GM23338 (cell line): ENCODE measurements at regions not wholly inside any gene's neighbourhood (a gene's known extent, or its start where the extent isn't known, plus 50 kb on each side); places are given as distances from the start of the nearest gene placed in this dataset.
A peak's percentile ranks its signal among the peaks of the same experiment; 100 is the strongest.

Experiments used
- ATAC-seq: fragments of 200-7000 bp; cut with Tn5 transposase; 3 replicates; pipeline ENCODE4 v1.9.1; 2020
- DNase-seq: peaks from one replicate; pipeline ENCODE4 v3.0.0-alpha.2; 2015; ENCODE audit warnings: low spot score
- H2AFZ ChIP-seq: fragments of 200-600 bp; sonication (generic); 2 replicates; pipeline ENCODE4 v1.8.0; 2016; ENCODE audit warnings: antibody characterized with exemption, mild to moderate bottlenecking, moderate library complexity
- H3F3A ChIP-seq: fragments of 200-600 bp; sonication (generic); replicated peaks from 2 replicates; pipeline ENCODE4 v1.8.0; 2017; ENCODE audit warnings: antibody characterized with exemption, mixed run types, low read depth
- H3K27ac ChIP-seq: fragments of 200-600 bp; sonication (generic); 2 replicates; pipeline ENCODE4 v1.6.1; 2016; ENCODE audit warnings: low read depth
- H3K27me3 ChIP-seq: fragments of 200-600 bp; sonication (generic); 2 replicates; pipeline ENCODE4 v1.8.0; 2016; ENCODE audit warnings: mild to moderate bottlenecking, mixed run types, moderate library complexity; ENCODE audit not compliant: insufficient read depth
- H3K36me3 ChIP-seq: fragments of 200-600 bp; sonication (generic); 2 replicates; pipeline ENCODE4 v1.8.0; 2016; ENCODE audit warnings: mild to moderate bottlenecking; ENCODE audit not compliant: insufficient read depth
- H3K4me1 ChIP-seq: fragments of 200-600 bp; sonication (generic); 2 replicates; pipeline ENCODE4 v1.8.0; 2016; ENCODE audit warnings: mild to moderate bottlenecking, moderate library complexity; ENCODE audit not compliant: insufficient read depth
- H3K4me2 ChIP-seq: fragments of 200-600 bp; sonication (generic); 2 replicates; pipeline ENCODE4 v1.7.1; 2017; ENCODE audit warnings: mixed run types
- H3K4me3 ChIP-seq: fragments of 200-600 bp; sonication (generic); 2 replicates; pipeline ENCODE4 v1.6.1; 2016; ENCODE audit warnings: mixed run types
- H3K79me2 ChIP-seq: fragments of 200-600 bp; sonication (generic); replicated peaks from 2 replicates; pipeline ENCODE4 v1.8.0; 2017; ENCODE audit warnings: mild to moderate bottlenecking; ENCODE audit not compliant: insufficient read depth
- H3K9me2 ChIP-seq: fragments of 200-600 bp; sonication (generic); 2 replicates; pipeline ENCODE4 v1.8.0; 2017; ENCODE audit not compliant: insufficient read depth
- H4K20me1 ChIP-seq: fragments of 200-600 bp; sonication (generic); replicated peaks from 2 replicates; pipeline ENCODE4 v1.8.0; 2017; ENCODE audit warnings: mild to moderate bottlenecking; ENCODE audit not compliant: insufficient read depth
- H3K27ac Mint-ChIP-seq: 2 replicates; pipeline ENCODE4 v1.8.0; 2020; ENCODE audit warnings: inconsistent platforms, mild to moderate bottlenecking, moderate library complexity, mixed read lengths
- H3K27me3 Mint-ChIP-seq: 3 replicates; pipeline ENCODE4 v1.8.0; 2022; ENCODE audit warnings: low read depth, mild to moderate bottlenecking, moderate library complexity, mixed read lengths, inconsistent platforms; ENCODE audit not compliant: insufficient read depth, poor library complexity
- H3K36me3 Mint-ChIP-seq: 3 replicates; pipeline ENCODE4 v1.8.0; 2021; ENCODE audit warnings: low read depth, mild to moderate bottlenecking, inconsistent platforms, moderate library complexity, mixed read lengths
- H3K4me1 Mint-ChIP-seq: 3 replicates; pipeline ENCODE4 v1.8.0; 2020; ENCODE audit warnings: mild to moderate bottlenecking, inconsistent platforms, mixed read lengths
- H3K4me3 Mint-ChIP-seq: 3 replicates; pipeline ENCODE4 v1.8.0; 2021; ENCODE audit warnings: moderate library complexity, mild to moderate bottlenecking, inconsistent platforms, mixed read lengths
- H3K9me3 Mint-ChIP-seq: 3 replicates; pipeline ENCODE4 v1.8.0; 2020; ENCODE audit warnings: moderate library complexity, mild to moderate bottlenecking, inconsistent platforms, mixed read lengths
- ETS1 ChIP-seq: IDR thresholded peaks from 2 replicates; pipeline ENCODE4 v1.6.1; 2016; ENCODE audit warnings: antibody characterized with exemption
- EZH2 ChIP-seq: fragments of 200-600 bp; sonication (generic); IDR thresholded peaks from one replicate; pipeline ENCODE4 v1.8.0; 2017; ENCODE audit warnings: antibody characterized with exemption, mild to moderate bottlenecking, low read depth; ENCODE audit not compliant: unreplicated experiment
- EZH2phosphoT487 ChIP-seq: fragments of 200-600 bp; sonication (generic); IDR thresholded peaks from one replicate; pipeline ENCODE4 v1.8.1; 2018; ENCODE audit warnings: antibody characterized with exemption; ENCODE audit not compliant: unreplicated experiment
- JUNB ChIP-seq: IDR thresholded peaks from one replicate; pipeline ENCODE4 v1.6.1; 2016; ENCODE audit warnings: antibody characterized with exemption; ENCODE audit not compliant: unreplicated experiment
- NANOG ChIP-seq: IDR thresholded peaks from 2 replicates; pipeline ENCODE4 v1.6.1; 2016; ENCODE audit warnings: antibody characterized with exemption, borderline replicate concordance
- POLR2AphosphoS5 ChIP-seq: IDR thresholded peaks from 2 replicates; pipeline ENCODE4 v1.6.1; 2016; ENCODE audit warnings: antibody characterized with exemption, low read depth
- ZNF114 ChIP-seq: fragments of 250-450 bp; sonication (Bioruptor Pico); IDR thresholded peaks from 2 replicates; pipeline ENCODE4 v1.5.0; 2020; ENCODE audit warnings: mild to moderate bottlenecking, moderate library complexity
- TF ChIP-seq, protein P1 (sequence below), 2 experiments: fragments of 200-600 bp in 1 of 2; sonication (generic) in 1 of 2; conservative IDR thresholded peaks; 2 replicates each; pipeline versions ENCODE4 v1.5.1 to v1.6.1; 2016 to 2017; ENCODE audit warnings: antibody characterized with exemption in 2 of 2, low read depth in 2 of 2, mild to moderate bottlenecking in 2 of 2, moderate library complexity in 1 of 2
- TF ChIP-seq, protein P2 (sequence below): fragments of 250-450 bp; sonication (Bioruptor Pico); IDR thresholded peaks from 2 replicates; pipeline ENCODE4 v1.5.0; 2020; ENCODE audit warnings: mild to moderate bottlenecking, moderate library complexity
- TF ChIP-seq, protein P3 (sequence below): IDR thresholded peaks from one replicate; pipeline ENCODE4 v1.6.1; 2018; ENCODE audit warnings: antibody characterized with exemption; ENCODE audit not compliant: unreplicated experiment

DNA sequence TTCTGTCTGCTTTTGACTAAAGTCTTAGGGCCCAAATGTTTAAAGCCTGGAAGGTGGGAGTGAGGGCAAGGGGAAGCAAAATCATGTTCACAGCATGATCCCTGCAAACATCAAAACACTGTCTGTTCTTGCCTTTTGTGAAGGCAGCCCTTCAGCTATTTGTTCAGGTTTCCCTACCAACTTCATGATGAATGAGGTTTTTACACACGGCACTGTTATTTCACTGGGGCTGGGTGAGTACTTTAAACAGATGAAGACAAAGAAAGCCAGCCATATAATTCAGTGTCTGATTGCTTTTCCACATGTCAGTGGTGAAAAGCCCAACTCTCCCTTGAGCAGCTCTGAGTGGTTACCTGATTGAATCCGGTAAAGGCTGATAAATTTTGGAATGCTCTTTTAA, 224.7 kb upstream of the GRAMD2B start:
- H2AFZ ChIP-seq: peak overlapping the region; percentile 73
- H3K79me2 ChIP-seq: no peaks in the 10 kb centered on the region
- Mint-ChIP-seq H3K4me3 (no peak overlapping the region), H3K4me1 (peaks cover 6% of the 10 kb centered on the region), H3K36me3 (no peaks in the 10 kb centered on the region), H3K27ac (no peak overlapping the region), H3K27me3 (peaks cover 3% of the 10 kb centered on the region), H3K9me3 (no peaks in the 10 kb centered on the region)
- no peaks in the 10 kb centered on the region for H3K9me2 ChIP-seq
- no peaks in the 10 kb centered on the region for H4K20me1 ChIP-seq
- no peaks in the 10 kb centered on the region for H3F3A ChIP-seq
- no peak overlapping the region for H3K27ac ChIP-seq
- no peaks in the 10 kb centered on the region for H3K27me3 ChIP-seq
- no peaks in the 10 kb centered on the region for H3K36me3 ChIP-seq
- no peak overlapping the region for H3K4me2 ChIP-seq
- no peak for DNase-seq
- TF ChIP-seq NANOG (no peak), ETS1 (no peak), POLR2AphosphoS5 (no peak), JUNB (no peak), EZH2 (no peak), EZH2phosphoT487 (no peak), ZNF114 (no peak)
- TF ChIP-seq, protein P1, sequence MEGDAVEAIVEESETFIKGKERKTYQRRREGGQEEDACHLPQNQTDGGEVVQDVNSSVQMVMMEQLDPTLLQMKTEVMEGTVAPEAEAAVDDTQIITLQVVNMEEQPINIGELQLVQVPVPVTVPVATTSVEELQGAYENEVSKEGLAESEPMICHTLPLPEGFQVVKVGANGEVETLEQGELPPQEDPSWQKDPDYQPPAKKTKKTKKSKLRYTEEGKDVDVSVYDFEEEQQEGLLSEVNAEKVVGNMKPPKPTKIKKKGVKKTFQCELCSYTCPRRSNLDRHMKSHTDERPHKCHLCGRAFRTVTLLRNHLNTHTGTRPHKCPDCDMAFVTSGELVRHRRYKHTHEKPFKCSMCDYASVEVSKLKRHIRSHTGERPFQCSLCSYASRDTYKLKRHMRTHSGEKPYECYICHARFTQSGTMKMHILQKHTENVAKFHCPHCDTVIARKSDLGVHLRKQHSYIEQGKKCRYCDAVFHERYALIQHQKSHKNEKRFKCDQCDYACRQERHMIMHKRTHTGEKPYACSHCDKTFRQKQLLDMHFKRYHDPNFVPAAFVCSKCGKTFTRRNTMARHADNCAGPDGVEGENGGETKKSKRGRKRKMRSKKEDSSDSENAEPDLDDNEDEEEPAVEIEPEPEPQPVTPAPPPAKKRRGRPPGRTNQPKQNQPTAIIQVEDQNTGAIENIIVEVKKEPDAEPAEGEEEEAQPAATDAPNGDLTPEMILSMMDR (conservative IDR thresholded peaks at IDR 0.05; ENCODE audit: low read depth in 2 of 2): no peak
- TF ChIP-seq, protein P2, sequence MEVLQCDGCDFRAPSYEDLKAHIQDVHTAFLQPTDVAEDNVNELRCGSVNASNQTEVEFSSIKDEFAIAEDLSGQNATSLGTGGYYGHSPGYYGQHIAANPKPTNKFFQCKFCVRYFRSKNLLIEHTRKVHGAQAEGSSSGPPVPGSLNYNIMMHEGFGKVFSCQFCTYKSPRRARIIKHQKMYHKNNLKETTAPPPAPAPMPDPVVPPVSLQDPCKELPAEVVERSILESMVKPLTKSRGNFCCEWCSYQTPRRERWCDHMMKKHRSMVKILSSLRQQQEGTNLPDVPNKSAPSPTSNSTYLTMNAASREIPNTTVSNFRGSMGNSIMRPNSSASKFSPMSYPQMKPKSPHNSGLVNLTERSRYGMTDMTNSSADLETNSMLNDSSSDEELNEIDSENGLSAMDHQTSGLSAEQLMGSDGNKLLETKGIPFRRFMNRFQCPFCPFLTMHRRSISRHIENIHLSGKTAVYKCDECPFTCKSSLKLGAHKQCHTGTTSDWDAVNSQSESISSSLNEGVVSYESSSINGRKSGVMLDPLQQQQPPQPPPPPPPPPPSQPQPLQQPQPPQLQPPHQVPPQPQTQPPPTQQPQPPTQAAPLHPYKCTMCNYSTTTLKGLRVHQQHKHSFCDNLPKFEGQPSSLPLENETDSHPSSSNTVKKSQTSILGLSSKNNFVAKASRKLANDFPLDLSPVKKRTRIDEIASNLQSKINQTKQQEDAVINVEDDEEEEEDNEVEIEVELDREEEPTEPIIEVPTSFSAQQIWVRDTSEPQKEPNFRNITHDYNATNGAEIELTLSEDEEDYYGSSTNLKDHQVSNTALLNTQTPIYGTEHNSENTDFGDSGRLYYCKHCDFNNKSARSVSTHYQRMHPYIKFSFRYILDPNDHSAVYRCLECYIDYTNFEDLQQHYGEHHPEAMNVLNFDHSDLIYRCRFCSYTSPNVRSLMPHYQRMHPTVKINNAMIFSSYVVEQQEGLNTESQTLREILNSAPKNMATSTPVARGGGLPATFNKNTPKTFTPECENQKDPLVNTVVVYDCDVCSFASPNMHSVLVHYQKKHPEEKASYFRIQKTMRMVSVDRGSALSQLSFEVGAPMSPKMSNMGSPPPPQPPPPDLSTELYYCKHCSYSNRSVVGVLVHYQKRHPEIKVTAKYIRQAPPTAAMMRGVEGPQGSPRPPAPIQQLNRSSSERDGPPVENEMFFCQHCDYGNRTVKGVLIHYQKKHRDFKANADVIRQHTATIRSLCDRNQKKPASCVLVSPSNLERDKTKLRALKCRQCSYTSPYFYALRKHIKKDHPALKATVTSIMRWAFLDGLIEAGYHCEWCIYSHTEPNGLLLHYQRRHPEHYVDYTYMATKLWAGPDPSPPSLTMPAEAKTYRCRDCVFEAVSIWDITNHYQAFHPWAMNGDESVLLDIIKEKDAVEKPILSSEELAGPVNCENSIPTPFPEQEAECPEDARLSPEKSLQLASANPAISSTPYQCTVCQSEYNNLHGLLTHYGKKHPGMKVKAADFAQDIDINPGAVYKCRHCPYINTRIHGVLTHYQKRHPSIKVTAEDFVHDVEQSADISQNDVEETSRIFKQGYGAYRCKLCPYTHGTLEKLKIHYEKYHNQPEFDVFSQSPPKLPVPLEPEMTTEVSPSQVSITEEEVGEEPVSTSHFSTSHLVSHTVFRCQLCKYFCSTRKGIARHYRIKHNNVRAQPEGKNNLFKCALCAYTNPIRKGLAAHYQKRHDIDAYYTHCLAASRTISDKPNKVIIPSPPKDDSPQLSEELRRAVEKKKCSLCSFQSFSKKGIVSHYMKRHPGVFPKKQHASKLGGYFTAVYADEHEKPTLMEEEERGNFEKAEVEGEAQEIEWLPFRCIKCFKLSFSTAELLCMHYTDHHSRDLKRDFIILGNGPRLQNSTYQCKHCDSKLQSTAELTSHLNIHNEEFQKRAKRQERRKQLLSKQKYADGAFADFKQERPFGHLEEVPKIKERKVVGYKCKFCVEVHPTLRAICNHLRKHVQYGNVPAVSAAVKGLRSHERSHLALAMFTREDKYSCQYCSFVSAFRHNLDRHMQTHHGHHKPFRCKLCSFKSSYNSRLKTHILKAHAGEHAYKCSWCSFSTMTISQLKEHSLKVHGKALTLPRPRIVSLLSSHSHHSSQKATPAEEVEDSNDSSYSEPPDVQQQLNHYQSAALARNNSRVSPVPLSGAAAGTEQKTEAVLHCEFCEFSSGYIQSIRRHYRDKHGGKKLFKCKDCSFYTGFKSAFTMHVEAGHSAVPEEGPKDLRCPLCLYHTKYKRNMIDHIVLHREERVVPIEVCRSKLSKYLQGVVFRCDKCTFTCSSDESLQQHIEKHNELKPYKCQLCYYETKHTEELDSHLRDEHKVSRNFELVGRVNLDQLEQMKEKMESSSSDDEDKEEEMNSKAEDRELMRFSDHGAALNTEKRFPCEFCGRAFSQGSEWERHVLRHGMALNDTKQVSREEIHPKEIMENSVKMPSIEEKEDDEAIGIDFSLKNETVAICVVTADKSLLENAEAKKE: no peak
- TF ChIP-seq, protein P3, sequence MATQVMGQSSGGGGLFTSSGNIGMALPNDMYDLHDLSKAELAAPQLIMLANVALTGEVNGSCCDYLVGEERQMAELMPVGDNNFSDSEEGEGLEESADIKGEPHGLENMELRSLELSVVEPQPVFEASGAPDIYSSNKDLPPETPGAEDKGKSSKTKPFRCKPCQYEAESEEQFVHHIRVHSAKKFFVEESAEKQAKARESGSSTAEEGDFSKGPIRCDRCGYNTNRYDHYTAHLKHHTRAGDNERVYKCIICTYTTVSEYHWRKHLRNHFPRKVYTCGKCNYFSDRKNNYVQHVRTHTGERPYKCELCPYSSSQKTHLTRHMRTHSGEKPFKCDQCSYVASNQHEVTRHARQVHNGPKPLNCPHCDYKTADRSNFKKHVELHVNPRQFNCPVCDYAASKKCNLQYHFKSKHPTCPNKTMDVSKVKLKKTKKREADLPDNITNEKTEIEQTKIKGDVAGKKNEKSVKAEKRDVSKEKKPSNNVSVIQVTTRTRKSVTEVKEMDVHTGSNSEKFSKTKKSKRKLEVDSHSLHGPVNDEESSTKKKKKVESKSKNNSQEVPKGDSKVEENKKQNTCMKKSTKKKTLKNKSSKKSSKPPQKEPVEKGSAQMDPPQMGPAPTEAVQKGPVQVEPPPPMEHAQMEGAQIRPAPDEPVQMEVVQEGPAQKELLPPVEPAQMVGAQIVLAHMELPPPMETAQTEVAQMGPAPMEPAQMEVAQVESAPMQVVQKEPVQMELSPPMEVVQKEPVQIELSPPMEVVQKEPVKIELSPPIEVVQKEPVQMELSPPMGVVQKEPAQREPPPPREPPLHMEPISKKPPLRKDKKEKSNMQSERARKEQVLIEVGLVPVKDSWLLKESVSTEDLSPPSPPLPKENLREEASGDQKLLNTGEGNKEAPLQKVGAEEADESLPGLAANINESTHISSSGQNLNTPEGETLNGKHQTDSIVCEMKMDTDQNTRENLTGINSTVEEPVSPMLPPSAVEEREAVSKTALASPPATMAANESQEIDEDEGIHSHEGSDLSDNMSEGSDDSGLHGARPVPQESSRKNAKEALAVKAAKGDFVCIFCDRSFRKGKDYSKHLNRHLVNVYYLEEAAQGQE: no peak
- H3K4me1 ChIP-seq: no peaks in the 10 kb centered on the region
- ATAC-seq: no peak; the same call in 2 of the 3 replicates
- no peak overlapping the region for H3K4me3 ChIP-seq
